ENCODE measurements at regions not wholly inside any gene's neighbourhood (a gene's known extent, or its start where the extent isn't known, plus 50 kb on each side); places are given as distances from the start of the nearest gene placed in this dataset.

DNA sequence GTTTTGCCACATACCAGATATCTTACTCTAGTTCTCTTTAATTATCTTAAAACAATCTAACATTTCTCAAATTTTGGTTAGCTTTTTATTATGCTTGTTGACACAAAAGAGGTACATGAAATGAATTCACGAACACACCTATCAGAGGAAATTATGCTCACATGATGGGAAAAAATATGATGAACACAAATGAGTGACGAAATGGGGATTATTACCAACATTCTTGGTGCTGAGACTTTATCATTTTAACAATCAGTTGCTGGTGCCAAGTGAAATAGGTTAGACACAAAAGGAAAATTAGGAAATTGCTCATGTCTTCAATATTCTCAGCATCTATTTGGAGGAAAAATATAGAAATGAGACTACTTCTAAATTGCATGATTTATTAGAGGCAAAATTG is 944.7 kb upstream of the NRXN1 start:
- Mint-ChIP-seq H3K9me3 (ENCODE audit: low read depth) (no peaks in the 10 kb centered on the region), H3K27ac (no peak overlapping the region), H3K4me3 (ENCODE audit: low read depth) (no peak overlapping the region), H3K4me1 (ENCODE audit: low read depth) (no peaks in the 10 kb centered on the region), H3K36me3 (ENCODE audit: insufficient read depth) (no peaks in the 10 kb centered on the region), H3K27me3 (no peaks in the 10 kb centered on the region)
- no peak for DNase-seq (ENCODE audit: low spot score, unreplicated experiment)
- TF ChIP-seq CTCF (IDR thresholded peaks at IDR 0.05; ENCODE audit: unreplicated experiment) = no peak

- no peak for TF ChIP-seq CTCF (IDR thresholded peaks at IDR 0.05; ENCODE audit: unreplicated experiment)
- Mint-ChIP-seq H3K4me3 (ENCODE audit: low read depth) (no peak overlapping the region), H3K36me3 (ENCODE audit: insufficient read depth) (no peaks in the 10 kb centered on the region), H3K4me1 (ENCODE audit: low read depth) (no peaks in the 10 kb centered on the region), H3K9me3 (ENCODE audit: low read depth) (peaks cover 2% of the 10 kb centered on the region), H3K27me3 (no peaks in the 10 kb centered on the region), H3K27ac (no peak overlapping the region)
- no peak for DNase-seq (ENCODE audit: low spot score, unreplicated experiment)
Measured at GRCh38 chr2:51971136-51971535, 939.2 kb upstream of the NRXN1 start.

- H3K27ac Mint-ChIP-seq = no peak overlapping the region
- H3K4me1 Mint-ChIP-seq (ENCODE audit: low read depth) = no peaks in the 10 kb centered on the region
- H3K9me3 Mint-ChIP-seq (ENCODE audit: low read depth) = peaks cover 2% of the 10 kb centered on the region
- no peak for TF ChIP-seq CTCF (IDR thresholded peaks at IDR 0.05; ENCODE audit: unreplicated experiment)
- no peak overlapping the region for H3K4me3 Mint-ChIP-seq (ENCODE audit: low read depth)
- no peaks in the 10 kb centered on the region for H3K36me3 Mint-ChIP-seq (ENCODE audit: insufficient read depth)
- H3K27me3 Mint-ChIP-seq = no peaks in the 10 kb centered on the region
- DNase-seq (ENCODE audit: low spot score, unreplicated experiment) = no peak
Measured at GRCh38 chr2:51969347-51969746, 937.4 kb upstream of the NRXN1 start.

DNA sequence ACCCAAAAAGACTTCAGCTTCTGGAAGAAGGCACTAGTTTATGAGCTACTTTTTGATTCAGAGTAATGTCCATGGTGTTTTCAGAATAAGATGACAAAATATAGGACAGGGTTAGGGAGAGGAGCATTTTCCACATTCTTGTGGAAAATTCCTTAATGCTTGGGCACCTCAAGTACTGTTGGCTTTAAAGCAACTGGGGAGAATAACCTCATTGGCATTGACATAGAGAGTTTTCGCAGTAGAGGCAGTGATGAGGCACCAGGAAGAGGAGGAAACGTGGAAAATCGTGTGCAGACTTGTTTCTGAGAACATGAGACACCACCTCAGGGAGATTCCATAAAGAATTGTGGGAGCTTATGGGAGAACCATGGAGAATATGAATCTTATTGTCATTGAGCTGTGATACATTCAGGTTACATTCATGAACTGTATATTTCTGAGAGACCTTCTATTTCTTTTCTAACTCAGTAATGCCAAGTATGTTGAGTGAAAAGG is 929.0 kb upstream of the NRXN1 start:
- H3K9me3 Mint-ChIP-seq (ENCODE audit: low read depth) = no peaks in the 10 kb centered on the region
- no peaks in the 10 kb centered on the region for H3K4me1 Mint-ChIP-seq (ENCODE audit: low read depth)
- no peaks in the 10 kb centered on the region for H3K27me3 Mint-ChIP-seq
- no peaks in the 10 kb centered on the region for H3K36me3 Mint-ChIP-seq (ENCODE audit: insufficient read depth)
- DNase-seq (ENCODE audit: low spot score, unreplicated experiment) = no peak
- no peak for TF ChIP-seq CTCF (IDR thresholded peaks at IDR 0.05; ENCODE audit: unreplicated experiment)
- H3K27ac Mint-ChIP-seq = no peak overlapping the region
- no peak overlapping the region for H3K4me3 Mint-ChIP-seq (ENCODE audit: low read depth)

- Mint-ChIP-seq H3K4me1 (ENCODE audit: low read depth) (no peaks in the 10 kb centered on the region), H3K27me3 (no peaks in the 10 kb centered on the region), H3K4me3 (ENCODE audit: low read depth) (no peak overlapping the region), H3K27ac (no peak overlapping the region), H3K9me3 (ENCODE audit: low read depth) (no peaks in the 10 kb centered on the region), H3K36me3 (ENCODE audit: insufficient read depth) (no peaks in the 10 kb centered on the region)
- no peak for TF ChIP-seq CTCF (IDR thresholded peaks at IDR 0.05; ENCODE audit: unreplicated experiment)
- DNase-seq (ENCODE audit: low spot score, unreplicated experiment) = no peak
Measured at GRCh38 chr2:51960281-51960680, 928.3 kb upstream of the NRXN1 start.

All from progenitor cell of endocrine pancreas (in vitro differentiated cells).